ENCODE measurements at regions not wholly inside any gene's neighbourhood (a gene's known extent, or its start where the extent isn't known, plus 50 kb on each side); places are given as distances from the start of the nearest gene placed in this dataset.
"Not testable (repeated sequence)": the region's sequence is repeated elsewhere in the genome, so short reads cannot be mapped to it uniquely, and the experiment has no call there.

GRCh38 chr3:71958533-71958932, 173.6 kb upstream of the PROK2 start:
- no peak for DNase-seq
- H3K4me3 Mint-ChIP-seq: no peak overlapping the region
- H3K9me3 Mint-ChIP-seq: no peaks in the 10 kb centered on the region
- peaks cover 2% of the 10 kb centered on the region for H3K36me3 Mint-ChIP-seq
- H3K4me1 Mint-ChIP-seq: peaks cover 16% of the 10 kb centered on the region
- no peak overlapping the region for H3K27ac Mint-ChIP-seq
- H3K27me3 Mint-ChIP-seq: peaks cover 5% of the 10 kb centered on the region

- H3K27me3 Mint-ChIP-seq: no peaks in the 10 kb centered on the region
- no peaks in the 10 kb centered on the region for H3K9me3 Mint-ChIP-seq
- peaks cover 16% of the 10 kb centered on the region for H3K4me1 Mint-ChIP-seq
- H3K36me3 Mint-ChIP-seq: peaks cover 2% of the 10 kb centered on the region
- H3K27ac Mint-ChIP-seq: no peak overlapping the region
- DNase-seq: no peak
- no peak overlapping the region for H3K4me3 Mint-ChIP-seq
These were observed 171.8 kb upstream of the PROK2 start for GRCh38 chr3:71956716-71957115.

GRCh38 chr3:71956069-71956340, 171.1 kb upstream of the PROK2 start:
- H3K9me3 Mint-ChIP-seq: no peaks in the 10 kb centered on the region
- H3K4me3 Mint-ChIP-seq: no peak overlapping the region
- H3K27ac Mint-ChIP-seq: no peak overlapping the region

GRCh38 chr3:71955240-71956068, 170.5 kb upstream of the PROK2 start:
- Mint-ChIP-seq H3K4me3 (no peak overlapping the region), H3K4me1 (peaks cover 16% of the 10 kb centered on the region), H3K27me3 (no peaks in the 10 kb centered on the region), H3K9me3 (no peaks in the 10 kb centered on the region), H3K27ac (no peak overlapping the region), H3K36me3 (peaks cover 2% of the 10 kb centered on the region)
- DNase-seq: no peak

More at GRCh38 chr3:71956069-71956340, 171.1 kb upstream of the PROK2 start:
- Mint-ChIP-seq H3K36me3 (peaks cover 2% of the 10 kb centered on the region), H3K27me3 (no peaks in the 10 kb centered on the region), H3K4me1 (peaks cover 16% of the 10 kb centered on the region)
- no peak for DNase-seq

GRCh38 chr3:71951842-71952241, 166.9 kb upstream of the PROK2 start:
- Mint-ChIP-seq H3K36me3 (no peaks in the 10 kb centered on the region), H3K4me1 (peaks cover 4% of the 10 kb centered on the region), H3K27ac (no peak overlapping the region), H3K4me3 (no peak overlapping the region), H3K27me3 (no peaks in the 10 kb centered on the region), H3K9me3 (no peaks in the 10 kb centered on the region)
- no peak for DNase-seq

- H3K36me3 Mint-ChIP-seq: no peaks in the 10 kb centered on the region
- H3K27me3 Mint-ChIP-seq: no peaks in the 10 kb centered on the region
- peaks cover 4% of the 10 kb centered on the region for H3K4me1 Mint-ChIP-seq
- H3K4me3 Mint-ChIP-seq: no peak overlapping the region
- H3K27ac Mint-ChIP-seq: no peak overlapping the region
- no peak for DNase-seq
- H3K9me3 Mint-ChIP-seq: no peaks in the 10 kb centered on the region
These were observed 166.4 kb upstream of the PROK2 start for GRCh38 chr3:71951361-71951760.

- DNase-seq: no peak
- Mint-ChIP-seq H3K4me3 (no peak overlapping the region), H3K27ac (no peak overlapping the region), H3K9me3 (no peaks in the 10 kb centered on the region), H3K4me1 (no peaks in the 10 kb centered on the region), H3K27me3 (no peaks in the 10 kb centered on the region), H3K36me3 (no peaks in the 10 kb centered on the region)
These were observed 164.5 kb upstream of the PROK2 start for GRCh38 chr3:71949442-71949841.

GRCh38 chr3:71944482-71945065, 159.6 kb upstream of the PROK2 start:
- Mint-ChIP-seq H3K36me3 (no peaks in the 10 kb centered on the region), H3K4me1 (peaks cover 2% of the 10 kb centered on the region), H3K27ac (no peak overlapping the region), H3K9me3 (peaks cover 1% of the 10 kb centered on the region), H3K27me3 (no peaks in the 10 kb centered on the region), H3K4me3 (no peak overlapping the region)
- no peak for DNase-seq

- DNase-seq: no peak
- peaks cover 1% of the 10 kb centered on the region for H3K9me3 Mint-ChIP-seq
- no peak overlapping the region for H3K27ac Mint-ChIP-seq
- H3K4me1 Mint-ChIP-seq: peaks cover 2% of the 10 kb centered on the region
- H3K27me3 Mint-ChIP-seq: no peaks in the 10 kb centered on the region
- H3K4me3 Mint-ChIP-seq: no peak overlapping the region
- H3K36me3 Mint-ChIP-seq: no peaks in the 10 kb centered on the region
These were observed 157.7 kb upstream of the PROK2 start for GRCh38 chr3:71942432-71943187.

GRCh38 chr3:71940486-71940885, 155.5 kb upstream of the PROK2 start:
- Mint-ChIP-seq H3K27me3 (no peaks in the 10 kb centered on the region), H3K4me1 (peaks cover 2% of the 10 kb centered on the region), H3K9me3 (peaks cover 1% of the 10 kb centered on the region), H3K27ac (no peak overlapping the region), H3K4me3 (no peak overlapping the region), H3K36me3 (no peaks in the 10 kb centered on the region)
- DNase-seq: no peak

GRCh38 chr3:71938081-71938480, 153.1 kb upstream of the PROK2 start:
- not testable (repeated sequence) for H3K36me3 Mint-ChIP-seq

GRCh38 chr3:71936681-71937080, 151.7 kb upstream of the PROK2 start:
- H3K9me3 Mint-ChIP-seq: no peaks in the 10 kb centered on the region
- no peaks in the 10 kb centered on the region for H3K36me3 Mint-ChIP-seq
- no peaks in the 10 kb centered on the region for H3K4me1 Mint-ChIP-seq
- H3K27ac Mint-ChIP-seq: no peak overlapping the region
- DNase-seq: no peak
- H3K4me3 Mint-ChIP-seq: no peak overlapping the region
- H3K27me3 Mint-ChIP-seq: no peaks in the 10 kb centered on the region

More at GRCh38 chr3:71938081-71938480, 153.1 kb upstream of the PROK2 start:
- not testable (repeated sequence) for H3K4me3 Mint-ChIP-seq, H3K4me1 Mint-ChIP-seq, H3K9me3 Mint-ChIP-seq, H3K27me3 Mint-ChIP-seq, H3K27ac Mint-ChIP-seq, DNase-seq

- H3K9me3 Mint-ChIP-seq: no peaks in the 10 kb centered on the region
- H3K36me3 Mint-ChIP-seq: no peaks in the 10 kb centered on the region
- H3K27me3 Mint-ChIP-seq: no peaks in the 10 kb centered on the region
- DNase-seq: no peak
- H3K4me1 Mint-ChIP-seq: no peaks in the 10 kb centered on the region
- H3K4me3 Mint-ChIP-seq: no peak overlapping the region
- H3K27ac Mint-ChIP-seq: no peak overlapping the region
These were observed 149.7 kb upstream of the PROK2 start for GRCh38 chr3:71934520-71935270.

- Mint-ChIP-seq H3K4me1 (no peaks in the 10 kb centered on the region), H3K4me3 (no peak overlapping the region), H3K36me3 (no peaks in the 10 kb centered on the region)
These were observed 147.0 kb upstream of the PROK2 start for GRCh38 chr3:71931922-71932321.

More at GRCh38 chr3:71931922-71932321, 147.0 kb upstream of the PROK2 start:
- no peak for DNase-seq
- Mint-ChIP-seq H3K27ac (no peak overlapping the region), H3K9me3 (no peaks in the 10 kb centered on the region), H3K27me3 (no peaks in the 10 kb centered on the region)

Measured in activated naive CD8-positive, alpha-beta T cell treated with anti-CD3 and anti-CD28 coated beads for 36 hours (primary cell).